ENCODE measurements at regions not wholly inside any gene's neighbourhood (a gene's known extent, or its start where the extent isn't known, plus 50 kb on each side); places are given as distances from the start of the nearest gene placed in this dataset.
"Not testable (repeated sequence)": the region's sequence is repeated elsewhere in the genome, so short reads cannot be mapped to it uniquely, and the experiment has no call there.

DNA sequence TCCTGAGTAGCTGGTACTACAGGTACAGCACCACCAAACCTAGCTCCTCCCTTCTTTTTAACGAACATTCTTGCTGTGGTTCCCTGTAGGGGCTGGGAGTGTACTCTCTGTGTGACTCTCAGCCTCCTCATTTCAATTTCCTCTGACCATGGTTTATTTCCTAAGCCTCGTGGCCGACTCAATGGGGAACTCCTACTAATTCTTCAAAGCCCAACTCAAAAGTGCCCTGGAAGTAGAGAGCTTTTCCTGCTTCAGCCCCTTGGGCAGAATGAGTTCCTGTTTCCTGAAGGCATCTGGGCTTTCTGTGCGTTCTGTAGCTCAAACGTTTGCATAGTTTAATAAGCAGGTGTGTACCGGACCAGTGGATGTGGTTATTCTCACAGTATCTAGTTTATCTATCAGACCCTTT is 70.9 kb upstream of the ACOT11 start:
- peak overlapping the region in 1 of 2 donors; percentile 15 for H3K27ac Mint-ChIP-seq
- DNase-seq (ENCODE audit: low spot score in 2 of 2) = no peak
- no peaks in the 10 kb centered on the region for H3K9me3 Mint-ChIP-seq
- ATAC-seq = peak in 1 of 2 donors; percentile 51
- H3K36me3 Mint-ChIP-seq = no peaks in the 10 kb centered on the region

DNA sequence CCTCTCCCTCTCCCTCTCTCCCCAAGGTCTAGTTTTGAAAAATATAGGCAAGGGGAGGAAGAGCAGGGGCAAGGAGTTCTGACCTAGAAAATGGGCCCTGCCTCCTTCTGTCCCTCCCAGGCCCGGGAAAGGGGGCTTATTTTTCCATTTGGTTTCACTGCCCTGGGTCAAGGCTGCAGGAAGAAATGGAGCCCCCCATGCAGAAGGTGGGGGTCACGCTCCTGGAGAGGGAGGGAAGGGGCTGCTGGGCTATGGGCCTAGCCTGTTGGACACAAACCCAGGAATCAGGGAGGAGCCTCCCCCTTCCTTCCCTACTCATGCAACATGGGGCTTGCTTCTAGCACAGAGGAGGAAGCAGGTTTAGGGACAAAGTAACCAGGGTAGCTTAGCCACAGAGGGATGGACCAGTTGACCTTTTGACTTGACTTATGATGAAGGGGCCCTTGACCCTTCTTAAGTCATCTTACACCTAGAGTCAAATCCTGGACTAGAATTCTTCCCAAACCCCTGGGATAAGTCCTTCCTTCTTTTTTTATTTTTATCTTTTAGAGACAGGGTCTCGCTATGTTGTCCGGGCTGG is 70.4 kb upstream of the SSBP3 start:
- DNase-seq (ENCODE audit: low spot score in 2 of 2) = no peak

DNA sequence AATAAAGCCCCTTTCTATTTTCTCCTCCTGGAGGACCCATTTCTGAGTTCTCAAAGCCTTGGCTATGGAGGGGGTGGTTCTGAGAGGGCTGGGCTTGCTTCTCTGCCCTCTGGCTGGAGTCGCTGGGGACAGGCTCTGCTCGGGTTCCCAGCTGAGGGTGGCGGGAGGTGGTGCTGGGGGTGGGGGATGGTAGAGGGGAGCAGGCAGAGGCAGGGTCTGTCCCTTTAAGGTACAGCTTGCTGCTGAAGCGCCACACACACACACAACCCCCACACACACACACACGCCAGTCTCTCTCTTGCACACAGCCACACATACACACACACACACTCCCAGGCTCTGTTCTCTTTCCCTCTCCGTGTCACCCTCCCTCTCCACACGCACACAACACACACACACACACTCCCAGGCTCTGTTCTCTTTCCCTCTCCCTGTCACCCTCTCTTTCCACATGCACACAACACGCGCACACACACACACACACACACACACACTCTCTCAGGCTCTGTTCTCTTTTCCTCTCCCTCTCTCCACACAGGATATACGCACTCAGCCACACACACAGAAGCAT is 69.8 kb upstream of the SSBP3 start:
- no peaks in the 10 kb centered on the region for H3K36me3 Mint-ChIP-seq
- no peak overlapping the region for H3K27ac Mint-ChIP-seq
- ATAC-seq = no peak
- DNase-seq (ENCODE audit: low spot score in 2 of 2) = no peak
- H3K9me3 Mint-ChIP-seq = no peaks in the 10 kb centered on the region

More for the DNA sequence above, 70.4 kb upstream of the SSBP3 start:
- Mint-ChIP-seq H3K9me3 (no peaks in the 10 kb centered on the region), H3K27ac (peak overlapping the region in 1 of 2 donors; percentile 15), H3K36me3 (no peaks in the 10 kb centered on the region)
- ATAC-seq = no peak

DNA sequence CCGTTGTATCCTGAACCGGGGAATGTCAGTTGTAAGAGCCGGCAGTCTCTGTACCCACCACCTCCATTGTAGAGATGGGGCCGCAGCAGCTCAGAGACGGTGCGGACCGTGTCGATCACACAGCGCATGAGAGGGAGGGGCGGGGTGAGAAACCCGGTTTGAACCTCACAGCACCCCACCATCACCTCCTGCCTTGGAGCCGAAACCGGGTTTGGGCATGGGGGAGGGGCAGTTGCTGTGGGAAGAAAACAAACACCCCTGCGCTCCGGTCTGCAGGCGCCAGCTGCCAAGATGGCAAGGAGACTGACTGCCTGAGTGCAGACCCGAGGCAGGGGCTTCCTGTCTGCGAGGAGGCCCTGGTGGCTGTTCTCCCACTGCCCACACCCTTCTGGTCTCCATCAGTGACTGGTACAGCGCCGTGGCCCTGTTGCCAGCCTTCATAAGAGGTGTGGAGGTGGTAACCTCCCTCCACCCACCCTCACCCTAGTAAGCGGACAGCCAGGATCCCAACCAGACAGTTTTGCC is 69.2 kb upstream of the SSBP3 start:
- peak; percentile 58 to 67 for ATAC-seq
- Mint-ChIP-seq H3K27ac (no peak overlapping the region), H3K36me3 (no peaks in the 10 kb centered on the region), H3K9me3 (no peaks in the 10 kb centered on the region)
- DNase-seq (ENCODE audit: low spot score in 2 of 2) = no peak

DNA sequence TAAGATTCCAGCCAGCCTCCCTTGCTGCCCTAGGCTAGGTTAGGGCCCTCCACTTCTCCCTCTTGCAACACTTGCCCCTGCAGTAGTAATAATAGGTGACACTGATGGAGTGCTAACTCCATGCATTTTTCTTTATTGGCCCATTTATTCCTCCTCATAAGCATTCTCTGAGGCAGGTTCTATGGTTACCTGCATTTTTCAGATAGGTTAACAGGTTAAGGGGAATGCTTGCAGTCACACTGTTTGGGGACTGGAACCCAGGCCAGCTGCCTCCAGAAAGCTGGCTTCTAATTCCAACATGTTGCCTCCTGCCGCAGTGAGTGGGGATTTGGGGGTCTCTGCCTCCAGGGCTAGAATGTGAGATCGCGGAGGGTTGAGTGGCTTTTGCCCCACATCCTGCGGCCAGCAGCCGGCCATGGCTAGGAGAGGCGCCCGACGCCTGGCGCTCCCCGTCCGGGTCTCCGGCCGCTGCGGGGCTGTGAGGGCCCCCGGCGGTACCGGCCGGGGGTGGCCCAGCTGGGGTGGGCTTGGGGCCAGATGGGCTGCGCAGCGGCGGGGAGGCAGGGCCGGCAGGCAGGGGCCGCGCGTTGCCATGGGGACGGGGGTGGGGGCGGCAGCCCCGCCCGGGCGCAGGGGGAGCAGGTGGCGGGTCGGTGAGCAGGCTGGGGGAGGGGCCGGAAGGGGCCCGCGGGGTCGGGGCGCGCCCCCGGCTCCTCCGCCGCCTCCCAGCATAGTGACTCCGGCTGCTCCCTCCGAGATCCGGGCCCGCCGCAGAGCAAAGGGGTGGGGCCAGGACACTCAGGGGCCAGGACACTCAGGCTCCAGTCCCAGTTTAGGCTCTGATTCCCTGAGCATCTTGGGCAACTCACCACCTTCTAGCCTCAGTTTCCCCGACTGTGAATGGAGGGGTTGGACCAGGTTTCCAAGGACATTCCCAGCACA is 68.4 kb upstream of the SSBP3 start:
- Mint-ChIP-seq H3K36me3 (no peaks in the 10 kb centered on the region), H3K27ac (no peak overlapping the region), H3K9me3 (no peaks in the 10 kb centered on the region)
- ATAC-seq (peak; percentile 59 to 65), DNase-seq (ENCODE audit: low spot score in 2 of 2) (peak in 1 of 2 donors; percentile 38)

DNA sequence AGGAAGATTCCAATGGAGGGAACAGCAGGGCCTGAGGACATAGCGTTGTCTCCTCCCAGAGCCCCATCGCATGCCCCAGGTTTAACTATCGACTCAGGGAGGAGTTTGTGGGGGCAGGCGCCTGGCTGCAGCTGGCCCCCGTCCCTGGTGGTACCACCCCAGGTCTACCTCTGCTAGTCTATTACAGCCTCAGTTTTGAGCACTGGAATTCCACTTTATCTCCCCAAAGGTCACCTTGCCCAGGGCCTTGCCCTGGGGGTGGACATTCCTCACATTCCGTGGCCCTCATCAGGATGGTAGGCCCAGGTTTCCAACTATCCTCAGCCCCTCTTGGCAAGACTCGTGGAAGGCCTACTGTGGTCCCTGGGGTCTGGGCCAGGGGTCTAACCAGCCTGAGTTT is 65.4 kb upstream of the SSBP3 start:
- no peaks in the 10 kb centered on the region for H3K9me3 Mint-ChIP-seq
- no peak overlapping the region for H3K27ac Mint-ChIP-seq
- DNase-seq (ENCODE audit: low spot score in 2 of 2) (no peak), ATAC-seq (no peak)
- no peaks in the 10 kb centered on the region for H3K36me3 Mint-ChIP-seq

DNA sequence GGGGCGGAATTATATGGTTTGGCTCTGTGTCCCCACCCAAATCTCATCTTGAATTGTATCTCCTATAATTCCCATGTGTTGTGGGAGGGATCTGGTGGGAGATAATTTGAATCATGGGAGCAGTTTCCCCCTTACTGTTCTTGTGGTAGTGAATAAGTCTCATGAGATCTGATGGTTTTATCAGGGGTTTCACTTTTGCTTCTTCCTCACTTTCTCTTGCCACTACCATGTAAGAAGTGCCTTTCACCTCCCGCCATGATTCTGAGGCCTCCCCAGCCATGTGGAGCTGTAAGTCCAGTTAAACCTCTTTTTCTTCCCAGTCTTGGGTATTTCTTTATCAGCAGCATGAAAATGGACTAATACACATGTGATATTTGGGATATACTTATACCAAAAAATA is 63.2 kb upstream of the SSBP3 start:
- not testable (repeated sequence) for H3K9me3 Mint-ChIP-seq; ATAC-seq; H3K27ac Mint-ChIP-seq; DNase-seq (ENCODE audit: low spot score in 2 of 2); H3K36me3 Mint-ChIP-seq

DNA sequence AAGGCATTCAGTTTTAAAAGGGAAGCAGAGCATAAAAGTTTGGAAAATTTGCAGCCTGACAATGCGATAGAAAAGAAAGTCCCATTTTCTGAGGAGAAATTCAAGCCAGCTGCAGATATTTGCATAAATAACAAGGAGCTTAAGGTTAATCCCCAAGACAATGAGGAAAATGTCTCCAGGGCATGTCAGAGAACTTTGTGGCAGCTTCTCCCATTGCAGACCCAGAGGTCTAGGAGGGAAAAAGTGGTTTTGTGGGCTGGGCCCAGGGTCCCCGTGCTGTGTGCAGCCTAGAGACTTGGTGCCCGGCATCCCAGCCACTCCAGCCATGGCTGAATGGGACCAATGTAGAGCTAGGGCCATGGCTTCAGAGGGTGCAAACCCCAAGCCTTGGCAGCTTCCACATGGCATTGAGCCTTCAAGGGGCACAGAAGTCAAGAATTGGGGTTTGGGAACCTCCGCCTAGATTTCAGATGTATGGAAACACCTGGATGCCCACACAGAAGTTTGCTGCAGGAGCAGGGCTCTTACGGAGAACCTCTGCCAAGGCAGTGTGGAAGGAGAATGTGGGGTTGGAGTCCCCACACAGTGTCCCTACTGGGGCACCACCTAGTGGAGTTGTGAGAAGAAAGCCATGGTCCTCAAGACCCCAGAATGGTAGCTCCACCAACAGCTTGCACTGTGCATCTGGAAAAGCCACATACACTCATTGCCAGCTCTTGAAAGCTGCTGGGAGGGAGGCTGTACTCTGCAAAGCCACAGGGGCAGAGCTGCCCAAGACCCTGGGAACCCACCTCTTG is 62.3 kb upstream of the SSBP3 start:
- H3K27ac Mint-ChIP-seq; H3K36me3 Mint-ChIP-seq; H3K9me3 Mint-ChIP-seq; ATAC-seq; DNase-seq (ENCODE audit: low spot score in 2 of 2): not testable (repeated sequence)

DNA sequence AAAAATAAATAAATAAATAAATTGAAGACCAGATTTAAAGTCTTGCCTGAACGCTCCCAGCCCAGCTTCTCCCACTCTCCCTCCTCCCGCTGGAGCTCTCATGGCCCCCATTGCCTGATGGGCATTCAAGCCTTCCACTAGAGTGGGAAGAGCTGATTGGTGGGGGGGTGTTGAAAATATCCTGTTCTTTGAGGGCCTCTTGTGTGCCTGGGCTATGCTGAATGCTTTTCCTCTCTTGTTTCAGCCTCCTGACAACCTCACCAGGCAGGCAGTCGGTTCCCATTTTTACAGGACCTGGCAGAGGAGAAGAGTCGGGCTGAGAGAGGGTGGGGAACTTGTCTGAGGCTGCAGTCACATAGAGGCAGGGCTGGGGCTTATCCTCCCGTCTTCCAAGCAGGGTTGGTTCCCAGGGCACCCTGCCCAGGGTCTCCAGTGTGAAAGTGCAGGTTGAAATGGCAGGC is 59.2 kb upstream of the SSBP3 start:
- no peak for ATAC-seq
- Mint-ChIP-seq H3K9me3 (no peaks in the 10 kb centered on the region), H3K36me3 (no peaks in the 10 kb centered on the region), H3K27ac (peak overlapping the region in 1 of 2 donors; percentile 61)
- DNase-seq (ENCODE audit: low spot score in 2 of 2) = no peak

DNA sequence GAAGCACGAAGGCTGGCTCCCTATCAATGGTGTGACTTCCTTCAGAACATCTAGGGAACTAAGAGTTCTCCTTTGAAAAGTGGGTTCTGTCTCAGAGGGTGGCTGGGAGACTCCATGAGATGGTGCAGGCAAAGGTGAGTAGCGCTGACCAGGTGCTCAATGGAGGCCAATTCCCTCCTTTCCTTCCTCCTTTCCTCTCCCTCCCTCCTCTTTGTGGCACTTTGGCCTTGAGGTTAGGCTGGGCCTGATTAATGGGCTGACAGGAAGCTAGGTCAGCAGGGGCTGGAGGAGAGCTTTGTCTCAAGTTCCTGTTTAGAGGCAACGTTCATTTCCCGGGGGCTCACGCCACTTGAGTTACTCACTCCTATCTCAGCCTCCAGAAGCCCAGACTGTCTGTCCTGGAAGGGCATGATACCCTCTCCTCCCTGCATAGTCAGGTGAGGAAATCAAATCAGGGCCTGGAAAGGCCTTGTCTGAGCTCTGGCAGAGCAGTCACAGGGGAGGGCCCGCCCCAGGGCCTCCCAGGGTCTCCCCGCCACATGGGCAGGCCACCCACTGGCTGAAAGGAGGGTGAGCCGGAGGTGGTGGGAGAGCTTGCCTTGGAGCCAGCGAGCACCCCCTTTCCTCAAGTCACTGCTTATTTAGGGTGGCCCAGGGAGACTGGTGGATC is 58.4 kb upstream of the SSBP3 start:
- peak overlapping the region; percentile 62 to 73 for H3K27ac Mint-ChIP-seq

DNA sequence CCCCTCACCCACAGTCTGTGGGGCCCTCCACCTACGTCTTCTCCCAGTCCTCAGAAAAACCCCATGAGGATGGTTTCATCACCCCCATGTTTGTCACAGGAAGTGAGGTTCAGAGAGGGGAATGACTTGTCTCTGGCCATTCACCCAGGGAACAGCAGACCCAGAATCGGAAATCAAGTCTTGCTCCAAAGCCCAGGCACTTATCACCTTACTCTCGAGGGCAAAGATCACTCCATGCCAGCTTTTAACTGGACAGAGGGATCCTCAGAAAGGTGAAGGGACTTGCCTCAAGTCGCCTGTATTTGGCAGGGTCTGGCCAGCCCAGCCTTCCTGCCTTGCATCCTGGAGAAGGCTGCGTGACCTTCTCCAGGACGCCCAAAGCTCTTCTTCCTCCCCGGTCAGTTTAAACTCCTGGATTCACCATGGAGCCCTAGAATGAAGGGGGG is 57.9 kb upstream of the SSBP3 start:
- no peaks in the 10 kb centered on the region for H3K36me3 Mint-ChIP-seq
- ATAC-seq = peak; percentile 64 to 67
- no peaks in the 10 kb centered on the region for H3K9me3 Mint-ChIP-seq
- no peak for DNase-seq (ENCODE audit: low spot score in 2 of 2)
- peak overlapping the region; percentile 62 to 73 for H3K27ac Mint-ChIP-seq

More for the DNA sequence above, 58.4 kb upstream of the SSBP3 start:
- peak in 1 of 2 donors; percentile 37 for ATAC-seq
- Mint-ChIP-seq H3K36me3 (no peaks in the 10 kb centered on the region), H3K9me3 (no peaks in the 10 kb centered on the region)
- no peak for DNase-seq (ENCODE audit: low spot score in 2 of 2)

DNA sequence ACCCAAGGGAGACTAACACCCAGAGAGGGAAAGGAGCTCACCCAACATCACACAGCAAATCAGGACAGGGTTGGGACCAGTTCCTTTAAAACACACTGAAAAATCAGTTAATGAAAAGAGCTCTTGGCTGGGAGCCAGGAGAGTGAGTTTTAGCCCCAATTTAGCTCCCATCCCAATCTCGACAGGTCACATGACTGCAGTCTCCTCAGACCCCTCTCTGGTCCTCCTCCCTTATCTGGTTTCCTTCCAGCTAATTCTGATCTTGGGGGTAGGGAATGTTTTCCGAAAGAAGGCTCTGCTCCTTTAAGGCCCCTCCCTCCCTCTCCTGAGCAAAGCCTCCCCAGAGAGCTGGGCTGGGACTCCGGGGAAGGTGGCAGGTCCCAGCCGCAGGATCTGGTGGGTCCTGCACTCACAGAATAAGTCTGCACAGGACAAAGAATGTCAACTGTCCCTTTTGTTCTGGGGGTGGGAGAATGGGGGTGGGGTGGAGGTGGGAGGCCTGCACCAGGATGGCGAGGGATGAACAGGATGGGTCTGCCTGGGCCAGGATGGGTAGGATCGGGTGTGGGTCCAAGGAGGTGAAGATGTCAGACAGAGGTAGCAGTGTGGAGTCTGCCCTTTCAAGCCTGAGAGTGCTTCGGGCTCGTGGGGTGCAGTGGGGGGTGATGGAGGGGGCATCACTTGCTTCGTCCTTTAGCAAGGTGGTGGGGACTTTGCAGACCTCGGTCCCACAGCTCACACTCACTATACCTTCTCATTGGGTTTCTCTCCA is 57.3 kb upstream of the SSBP3 start:
- ATAC-seq = no peak
- Mint-ChIP-seq H3K27ac (peak overlapping the region; percentile 62 to 73), H3K36me3 (no peaks in the 10 kb centered on the region), H3K9me3 (no peaks in the 10 kb centered on the region)
- no peak for DNase-seq (ENCODE audit: low spot score in 2 of 2)

DNA sequence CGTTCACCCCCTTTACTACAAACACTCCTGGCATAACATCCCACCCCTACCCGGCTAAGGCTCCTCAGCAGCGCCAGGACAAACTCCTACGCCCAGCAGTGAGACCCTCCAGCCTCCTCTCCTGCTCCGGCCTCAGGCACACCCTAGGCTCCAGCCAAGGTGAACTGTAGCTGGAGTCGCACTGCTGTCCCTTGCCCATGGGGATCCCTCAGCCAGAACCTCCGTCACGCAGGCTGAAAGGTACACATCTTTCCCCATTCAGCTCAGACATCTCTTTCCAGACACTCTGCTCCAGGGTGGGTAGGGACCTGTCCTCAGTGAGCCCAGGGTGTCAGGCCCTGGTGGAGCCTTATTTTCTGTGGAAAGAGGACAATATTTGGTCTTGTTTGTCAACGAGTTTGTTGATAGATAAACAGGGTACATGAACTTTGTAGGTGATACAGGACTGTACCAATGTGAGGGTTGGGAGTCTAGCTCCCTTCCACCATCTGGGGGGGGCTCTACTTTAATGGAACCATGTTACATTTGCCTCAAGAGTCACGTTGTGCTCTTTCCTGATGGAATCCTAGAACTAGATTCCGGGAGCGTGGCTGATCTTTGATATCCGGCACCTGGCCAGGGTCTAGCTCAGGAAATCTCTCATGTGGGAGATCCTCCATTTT is 56.5 kb upstream of the SSBP3 start:
- no peaks in the 10 kb centered on the region for H3K36me3 Mint-ChIP-seq
- ATAC-seq = no peak
- H3K27ac Mint-ChIP-seq = no peak overlapping the region
- no peak for DNase-seq (ENCODE audit: low spot score in 2 of 2)
- H3K9me3 Mint-ChIP-seq = no peaks in the 10 kb centered on the region

DNA sequence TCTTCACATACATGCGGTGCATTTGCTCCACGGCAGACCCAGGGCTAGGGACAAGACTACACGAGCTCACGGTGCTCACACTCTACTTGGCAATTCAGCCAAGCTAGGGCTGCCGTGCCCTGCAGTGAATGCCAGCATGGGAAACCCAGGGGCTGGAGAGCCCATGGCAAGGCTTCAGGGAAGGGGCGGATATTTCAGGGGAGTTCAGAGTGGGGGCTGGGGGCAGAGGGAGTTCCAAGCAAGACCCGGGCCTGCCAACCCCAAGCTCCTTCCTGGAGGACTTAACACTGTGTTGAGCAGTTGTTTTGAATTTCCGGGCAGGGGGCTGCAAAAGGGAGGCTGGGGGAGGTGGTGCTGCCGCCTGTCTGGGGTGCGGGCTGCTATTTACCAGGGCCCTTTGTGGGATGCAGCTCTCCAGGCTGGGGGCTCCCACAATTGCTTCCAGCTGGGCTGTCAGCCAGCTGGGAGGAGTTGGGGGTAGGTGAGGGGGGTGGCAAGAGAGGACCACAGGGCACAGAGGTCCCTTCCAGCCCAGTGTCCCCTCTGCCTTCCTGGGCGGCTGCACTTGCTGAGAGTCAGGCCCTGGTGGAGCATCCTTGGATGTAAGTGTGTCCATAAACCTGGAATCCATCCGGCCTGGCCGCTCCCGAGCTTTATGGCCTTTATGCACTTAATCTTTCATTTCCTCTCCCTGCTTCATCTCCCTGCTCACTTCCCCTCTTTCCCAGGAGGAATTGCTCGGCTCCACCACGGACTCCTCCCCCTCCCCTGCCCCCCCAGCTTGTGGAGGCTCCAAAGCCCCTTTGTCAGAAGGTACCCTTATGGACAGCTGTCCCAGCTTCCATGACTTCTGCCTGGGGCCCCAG is 55.8 kb upstream of the SSBP3 start:
- H3K27ac Mint-ChIP-seq = peak overlapping the region in 1 of 2 donors; percentile 21
- ATAC-seq (no peak), DNase-seq (ENCODE audit: low spot score in 2 of 2) (no peak)
- H3K9me3 Mint-ChIP-seq = no peaks in the 10 kb centered on the region
- no peaks in the 10 kb centered on the region for H3K36me3 Mint-ChIP-seq
